Activated CD8-positive, alpha-beta T cell treated with anti-CD3 and anti-CD28 coated beads for 36 hours (primary cell): ENCODE measurements at regions not wholly inside any gene's neighbourhood (a gene's known extent, or its start where the extent isn't known, plus 50 kb on each side); places are given as distances from the start of the nearest gene placed in this dataset.
A peak's percentile ranks its signal among the peaks of the same experiment; 100 is the strongest.

Source experiments
- ATAC-seq: fragments of 200-7000 bp; cut with Tn5 transposase; one replicate; pipeline ENCODE4 v1.10.0; 2021; ENCODE audit warnings: mild to moderate bottlenecking, moderate library complexity
- CTCF ChIA-PET: fragments of 350-600 bp; sonication (Branson Sonifier 250); formaldehyde crosslinking; loops from one replicate; lab custom pipeline; 2021; ENCODE audit warnings: antibody characterized with exemption; lab: Charles Lee
- POLR2A ChIA-PET: fragments of 350-600 bp; sonication (Branson Sonifier 250); formaldehyde crosslinking; loops from one replicate; lab custom pipeline; 2021; ENCODE audit warnings: antibody characterized with exemption; lab: Charles Lee
- DNase-seq: peaks from one replicate; pipeline ENCODE4 v3.0.0-alpha.2; 2020
- H3K27ac Mint-ChIP-seq: one replicate; pipeline ENCODE4 v1.8.0; 2021; ENCODE audit warnings: mild to moderate bottlenecking, mixed read lengths
- H3K27me3 Mint-ChIP-seq: one replicate; pipeline ENCODE4 v1.8.0; 2021; ENCODE audit warnings: mixed read lengths
- H3K36me3 Mint-ChIP-seq: one replicate; pipeline ENCODE4 v1.8.0; 2021; ENCODE audit warnings: low read depth, mixed read lengths
- H3K4me1 Mint-ChIP-seq: one replicate; pipeline ENCODE4 v1.8.0; 2021; ENCODE audit warnings: low read depth, mixed read lengths
- H3K4me3 Mint-ChIP-seq: one replicate; pipeline ENCODE4 v1.8.0; 2021; ENCODE audit warnings: mild to moderate bottlenecking, moderate library complexity, mixed read lengths
- H3K9me3 Mint-ChIP-seq: one replicate; pipeline ENCODE4 v1.8.0; 2021; ENCODE audit warnings: mixed read lengths
- intact Hi-C: fragments of 100-400 bp; cut with micrococcal nuclease; formaldehyde crosslinking; loops from one replicate; pipeline ENCODE4 v1.10.0; 2022
- TF ChIP-seq, protein P1 (sequence below): fragments of 200-600 bp; IDR thresholded peaks from one replicate; pipeline ENCODE4 v1.8.0; 2022; ENCODE audit warnings: antibody characterized with exemption, mild to moderate bottlenecking

DNA sequence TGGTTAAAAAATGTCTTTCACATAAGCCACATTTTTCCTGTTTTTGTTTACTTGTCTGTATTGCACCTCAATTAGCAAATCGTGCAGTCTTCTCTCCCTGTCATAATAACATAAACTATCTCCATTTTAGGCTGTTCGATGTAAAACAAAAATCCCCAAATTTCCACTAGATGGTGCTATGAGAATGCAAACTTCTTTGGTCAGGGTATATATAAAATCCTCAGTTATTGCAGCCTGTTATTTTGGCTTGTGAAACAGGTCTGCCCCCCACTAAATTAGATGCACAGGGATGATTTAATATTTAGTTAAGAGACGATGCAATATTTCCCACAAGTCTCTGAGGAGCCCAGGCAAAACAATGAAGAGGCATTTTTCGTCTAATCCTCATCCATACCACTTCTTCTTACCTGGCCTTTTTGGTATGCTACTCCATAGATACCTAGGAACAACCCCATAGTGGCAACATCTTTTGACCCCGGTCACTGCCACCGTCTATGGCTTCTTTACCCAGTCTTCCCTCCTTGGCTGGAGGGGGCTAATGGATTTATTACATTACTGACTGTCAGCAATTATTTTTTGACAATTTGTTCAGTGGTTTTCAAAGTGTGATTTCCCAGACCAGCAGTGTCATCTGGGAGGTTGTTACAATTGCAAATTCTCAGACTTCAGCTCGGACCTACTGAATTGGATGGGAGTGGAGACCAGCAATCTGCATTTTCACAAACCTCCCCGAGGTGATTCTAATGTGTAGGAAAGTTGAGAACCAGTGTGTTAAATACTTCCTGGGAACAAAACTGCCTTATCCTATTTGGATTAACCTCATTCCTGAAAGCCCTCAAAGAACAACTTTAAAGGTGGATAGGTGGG, 117.4 kb upstream of the CWC22 start:
- H3K9me3 Mint-ChIP-seq: no peaks in the 10 kb centered on the region
- no peaks in the 10 kb centered on the region for H3K36me3 Mint-ChIP-seq
- POLR2A ChIA-PET: no interaction called here
- no peak overlapping the region for H3K4me3 Mint-ChIP-seq
- CTCF ChIA-PET: interaction anchor here (0.7 to 2.9 kb wide), 9 partner anchors 11 to 1591 kb away, joined by 3 to 30 read pairs (median 4); partner anchors contain the start of gene UBE2E3
- H3K4me1 Mint-ChIP-seq: no peaks in the 10 kb centered on the region
- DNase-seq (no peak), ATAC-seq (peak; percentile 58)
- TF ChIP-seq, protein P1, sequence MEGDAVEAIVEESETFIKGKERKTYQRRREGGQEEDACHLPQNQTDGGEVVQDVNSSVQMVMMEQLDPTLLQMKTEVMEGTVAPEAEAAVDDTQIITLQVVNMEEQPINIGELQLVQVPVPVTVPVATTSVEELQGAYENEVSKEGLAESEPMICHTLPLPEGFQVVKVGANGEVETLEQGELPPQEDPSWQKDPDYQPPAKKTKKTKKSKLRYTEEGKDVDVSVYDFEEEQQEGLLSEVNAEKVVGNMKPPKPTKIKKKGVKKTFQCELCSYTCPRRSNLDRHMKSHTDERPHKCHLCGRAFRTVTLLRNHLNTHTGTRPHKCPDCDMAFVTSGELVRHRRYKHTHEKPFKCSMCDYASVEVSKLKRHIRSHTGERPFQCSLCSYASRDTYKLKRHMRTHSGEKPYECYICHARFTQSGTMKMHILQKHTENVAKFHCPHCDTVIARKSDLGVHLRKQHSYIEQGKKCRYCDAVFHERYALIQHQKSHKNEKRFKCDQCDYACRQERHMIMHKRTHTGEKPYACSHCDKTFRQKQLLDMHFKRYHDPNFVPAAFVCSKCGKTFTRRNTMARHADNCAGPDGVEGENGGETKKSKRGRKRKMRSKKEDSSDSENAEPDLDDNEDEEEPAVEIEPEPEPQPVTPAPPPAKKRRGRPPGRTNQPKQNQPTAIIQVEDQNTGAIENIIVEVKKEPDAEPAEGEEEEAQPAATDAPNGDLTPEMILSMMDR: peak; percentile 61
- no peak overlapping the region for H3K27ac Mint-ChIP-seq
- H3K27me3 Mint-ChIP-seq: peaks cover 20% of the 10 kb centered on the region
- intact Hi-C loops: loop anchor here (2.0 to 10.0 kb wide), 2 partner anchors 934 to 1590 kb away; no protein-coding TSS in a partner anchor

DNA sequence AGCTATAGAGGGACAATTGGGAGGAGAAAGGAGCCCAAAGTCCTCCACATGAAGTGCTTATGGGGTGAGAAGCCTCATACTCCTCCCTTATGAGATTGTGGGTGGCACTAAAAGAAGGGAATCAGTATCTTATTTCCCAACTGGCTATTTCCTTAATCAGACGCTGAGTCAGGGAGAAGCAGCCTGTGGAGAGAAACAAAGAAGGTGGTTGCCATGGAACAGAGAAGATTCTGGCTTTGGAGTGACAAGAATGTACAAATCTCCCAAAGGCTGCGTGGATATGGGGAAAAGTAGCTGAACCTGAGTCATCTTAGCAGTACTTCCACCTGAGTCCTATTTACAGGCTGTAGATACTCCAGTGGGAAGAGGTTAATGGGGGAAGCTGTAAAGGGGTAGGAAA, 115.8 kb upstream of the CWC22 start:
- TF ChIP-seq, protein P1: no peak
- intact Hi-C loops: loop anchor here (10.0 kb wide), 1 partner anchor 1592 kb away; no protein-coding TSS in a partner anchor
- Mint-ChIP-seq H3K4me3 (no peak overlapping the region), H3K27me3 (peaks cover 18% of the 10 kb centered on the region), H3K27ac (no peak overlapping the region), H3K4me1 (no peaks in the 10 kb centered on the region), H3K9me3 (no peaks in the 10 kb centered on the region), H3K36me3 (no peaks in the 10 kb centered on the region)
- DNase-seq: no peak
- POLR2A ChIA-PET: no interaction called here
- CTCF ChIA-PET: interaction anchor here (2.7 to 2.9 kb wide), 2 partner anchors 9 to 936 kb away, joined by 21 to 30 read pairs; no protein-coding TSS in a partner anchor
- no peak for ATAC-seq

DNA sequence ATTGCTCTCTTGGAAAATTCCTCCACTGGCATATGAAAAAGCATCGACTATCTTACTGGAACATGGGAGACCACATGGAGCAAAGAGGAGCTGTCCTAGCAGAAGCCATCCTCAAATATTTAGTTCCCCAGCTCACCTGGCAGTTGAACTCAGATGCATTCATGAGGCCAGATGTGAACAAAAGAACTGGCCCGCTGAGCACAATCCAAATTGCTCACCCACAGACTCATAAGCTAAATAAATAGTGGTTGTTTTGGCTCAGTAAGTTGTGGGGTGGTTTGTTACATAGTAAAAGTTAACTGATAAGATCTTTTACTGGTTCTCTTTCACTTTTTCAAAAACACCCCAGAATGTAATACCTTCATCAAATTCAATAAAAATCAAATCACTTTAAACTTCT, 108.6 kb upstream of the CWC22 start:
- H3K9me3 Mint-ChIP-seq: no peaks in the 10 kb centered on the region
- no peaks in the 10 kb centered on the region for H3K36me3 Mint-ChIP-seq
- peaks cover 2% of the 10 kb centered on the region for H3K27me3 Mint-ChIP-seq
- intact Hi-C loops: no loop called here
- no peak overlapping the region for H3K27ac Mint-ChIP-seq
- TF ChIP-seq, protein P1: no peak
- ATAC-seq (no peak), DNase-seq (no peak)
- no peaks in the 10 kb centered on the region for H3K4me1 Mint-ChIP-seq
- H3K4me3 Mint-ChIP-seq: no peak overlapping the region
- CTCF ChIA-PET: interaction anchor here (4.8 kb wide), 1 partner anchor 7 kb away, joined by 21 read pairs; no protein-coding TSS in a partner anchor
- POLR2A ChIA-PET: no interaction called here

DNA sequence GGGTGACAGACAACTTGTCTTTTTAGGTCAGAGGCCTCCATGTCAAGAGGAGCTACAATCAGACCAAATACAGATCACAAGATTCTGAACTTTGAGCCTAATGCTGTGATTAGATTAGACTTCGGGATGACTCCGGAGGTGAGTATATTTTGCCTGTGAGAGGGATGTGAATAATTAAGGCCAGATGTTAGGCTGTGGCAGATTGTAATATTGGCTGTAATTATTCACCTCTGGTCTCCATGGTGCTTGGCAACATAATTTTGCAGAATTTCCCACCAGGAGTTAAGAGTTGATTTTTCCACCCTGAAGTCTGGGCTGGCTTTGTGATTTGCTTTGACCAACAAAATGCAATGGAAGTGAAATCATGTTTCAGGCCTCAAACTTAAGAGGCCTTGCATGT, 108.2 kb upstream of the CWC22 start:
- CTCF ChIA-PET: interaction anchor here (4.8 kb wide), 1 partner anchor 8 kb away, joined by 21 read pairs; no protein-coding TSS in a partner anchor
- Mint-ChIP-seq H3K4me3 (no peak overlapping the region), H3K36me3 (no peaks in the 10 kb centered on the region), H3K4me1 (no peaks in the 10 kb centered on the region), H3K27me3 (peaks cover 5% of the 10 kb centered on the region), H3K9me3 (no peaks in the 10 kb centered on the region), H3K27ac (no peak overlapping the region)
- no peak for DNase-seq
- intact Hi-C loops: no loop called here
- TF ChIP-seq, protein P1: no peak
- POLR2A ChIA-PET: no interaction called here
- no peak for ATAC-seq

DNA sequence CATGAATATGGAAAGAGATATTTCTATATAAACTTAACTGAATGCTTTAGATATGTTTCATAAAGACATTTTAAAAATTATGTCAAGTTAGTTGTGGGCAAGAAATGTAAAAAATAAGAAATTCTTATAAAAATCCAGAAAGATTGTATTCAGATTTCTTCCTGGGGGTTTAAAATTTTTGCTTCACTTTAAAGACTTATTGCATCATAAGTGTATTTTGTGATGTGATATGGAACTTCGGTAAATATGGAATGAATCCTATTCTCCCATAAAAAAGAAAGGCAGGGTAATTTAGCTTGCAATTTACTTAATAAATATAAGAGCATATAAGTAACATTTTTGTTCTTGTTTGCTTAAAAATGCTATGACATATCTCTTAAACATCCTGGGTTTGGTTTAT, 104.8 kb upstream of the CWC22 start:
- Mint-ChIP-seq H3K9me3 (no peaks in the 10 kb centered on the region), H3K36me3 (no peaks in the 10 kb centered on the region), H3K27me3 (peaks cover 13% of the 10 kb centered on the region), H3K27ac (no peak overlapping the region), H3K4me1 (no peaks in the 10 kb centered on the region), H3K4me3 (no peak overlapping the region)
- CTCF ChIA-PET: interaction anchor here (4.8 kb wide), 1 partner anchor 11 kb away, joined by 21 read pairs; no protein-coding TSS in a partner anchor
- intact Hi-C loops: no loop called here
- POLR2A ChIA-PET: no interaction called here
- DNase-seq: no peak
- TF ChIP-seq, protein P1: no peak
- ATAC-seq: no peak
